RWPE2 (cell line): ENCODE measurements at regions not wholly inside any gene's neighbourhood (a gene's known extent, or its start where the extent isn't known, plus 50 kb on each side); places are given as distances from the start of the nearest gene placed in this dataset.

Experiments
- ATAC-seq: fragments of 200-7000 bp; cut with Tn5 transposase; 3 replicates; pipeline ENCODE4 v1.9.1; 2021; ENCODE audit warnings: low read depth
- DNase-seq: peaks from one replicate; pipeline ENCODE4 v3.0.0-alpha.2; 2020; ENCODE audit warnings: low spot score
- H3K27ac ChIP-seq: fragments of 450-650 bp; 2 replicates; pipeline ENCODE4 v1.5.1; 2017; ENCODE audit warnings: mild to moderate bottlenecking; ENCODE audit not compliant: poor library complexity, severe bottlenecking
- H3K27me3 ChIP-seq: fragments of 250-450 bp; sonication (Bioruptor Pico); 2 replicates; pipeline ENCODE4 v1.5.1; 2021; ENCODE audit warnings: mild to moderate bottlenecking, moderate library complexity; ENCODE audit not compliant: insufficient read depth, poor library complexity, severe bottlenecking
- H3K36me3 ChIP-seq: fragments of 250-450 bp; sonication (Bioruptor Pico); 2 replicates; pipeline ENCODE4 v1.5.1; 2020; ENCODE audit warnings: low read depth, mild to moderate bottlenecking, moderate library complexity
- H3K4me1 ChIP-seq: fragments of 250-450 bp; sonication (Bioruptor Pico); 2 replicates; pipeline ENCODE4 v1.5.1; 2021; ENCODE audit warnings: mild to moderate bottlenecking, moderate library complexity; ENCODE audit not compliant: insufficient read depth, poor library complexity, severe bottlenecking
- H3K4me3 ChIP-seq: fragments of 250-450 bp; sonication (Bioruptor Pico); 2 replicates; pipeline ENCODE4 v1.5.1; 2021; ENCODE audit warnings: mild to moderate bottlenecking, moderate library complexity; ENCODE audit not compliant: severe bottlenecking
- H3K9me3 ChIP-seq: fragments of 250-450 bp; sonication (Bioruptor Pico); 2 replicates; pipeline ENCODE4 v1.5.1; 2021; ENCODE audit warnings: mild to moderate bottlenecking, moderate library complexity; ENCODE audit not compliant: severe bottlenecking
- TF ChIP-seq, protein P1 (sequence below): fragments of 450-650 bp; IDR thresholded peaks from one replicate; pipeline ENCODE4 v1.5.1; 2017; ENCODE audit warnings: mild to moderate bottlenecking, moderate library complexity; ENCODE audit not compliant: poor library complexity, severe bottlenecking

DNA sequence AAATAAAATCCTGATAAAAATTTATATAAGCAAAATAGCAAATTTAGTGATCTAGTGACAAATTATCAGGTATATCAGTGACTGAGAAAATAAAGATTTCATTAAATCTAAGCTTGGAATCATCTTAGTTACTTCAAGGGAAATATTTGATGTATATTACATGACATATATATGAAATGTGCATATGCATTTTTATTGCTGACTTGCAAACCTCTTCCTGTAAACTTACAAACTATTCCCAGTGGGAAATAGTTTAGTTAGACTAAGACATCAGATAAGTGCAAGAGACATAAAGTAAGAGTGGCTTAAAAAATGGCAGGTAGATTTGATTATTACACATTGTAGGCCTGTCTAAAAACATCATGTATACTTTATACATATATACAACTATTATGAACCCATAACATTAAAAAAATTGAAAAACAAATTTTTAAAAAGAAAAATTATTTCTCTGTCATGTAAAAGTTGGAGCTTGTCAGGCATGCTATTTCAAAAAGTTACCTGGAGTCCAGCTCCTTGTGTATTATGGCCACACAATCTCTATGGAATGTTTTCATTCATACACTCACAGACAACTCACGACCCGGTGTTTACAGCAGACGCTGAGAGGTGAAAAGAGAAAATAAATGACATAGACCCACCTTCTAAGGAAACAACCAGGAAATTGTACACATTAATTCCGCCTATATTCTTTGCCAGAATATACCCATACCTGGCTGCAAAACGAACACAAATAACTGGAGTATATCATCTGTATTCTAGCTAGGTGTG is 724.5 kb downstream of the SLITRK6 start:
- H3K27ac ChIP-seq = no peak overlapping the region
- H3K9me3 ChIP-seq = no peaks in the 10 kb centered on the region
- no peak for DNase-seq
- H3K4me1 ChIP-seq = no peaks in the 10 kb centered on the region
- TF ChIP-seq, protein P1, sequence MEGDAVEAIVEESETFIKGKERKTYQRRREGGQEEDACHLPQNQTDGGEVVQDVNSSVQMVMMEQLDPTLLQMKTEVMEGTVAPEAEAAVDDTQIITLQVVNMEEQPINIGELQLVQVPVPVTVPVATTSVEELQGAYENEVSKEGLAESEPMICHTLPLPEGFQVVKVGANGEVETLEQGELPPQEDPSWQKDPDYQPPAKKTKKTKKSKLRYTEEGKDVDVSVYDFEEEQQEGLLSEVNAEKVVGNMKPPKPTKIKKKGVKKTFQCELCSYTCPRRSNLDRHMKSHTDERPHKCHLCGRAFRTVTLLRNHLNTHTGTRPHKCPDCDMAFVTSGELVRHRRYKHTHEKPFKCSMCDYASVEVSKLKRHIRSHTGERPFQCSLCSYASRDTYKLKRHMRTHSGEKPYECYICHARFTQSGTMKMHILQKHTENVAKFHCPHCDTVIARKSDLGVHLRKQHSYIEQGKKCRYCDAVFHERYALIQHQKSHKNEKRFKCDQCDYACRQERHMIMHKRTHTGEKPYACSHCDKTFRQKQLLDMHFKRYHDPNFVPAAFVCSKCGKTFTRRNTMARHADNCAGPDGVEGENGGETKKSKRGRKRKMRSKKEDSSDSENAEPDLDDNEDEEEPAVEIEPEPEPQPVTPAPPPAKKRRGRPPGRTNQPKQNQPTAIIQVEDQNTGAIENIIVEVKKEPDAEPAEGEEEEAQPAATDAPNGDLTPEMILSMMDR = no peak
- no peak for ATAC-seq
- H3K4me3 ChIP-seq = no peak overlapping the region
- no peaks in the 10 kb centered on the region for H3K36me3 ChIP-seq
- H3K27me3 ChIP-seq = no peaks in the 10 kb centered on the region

DNA sequence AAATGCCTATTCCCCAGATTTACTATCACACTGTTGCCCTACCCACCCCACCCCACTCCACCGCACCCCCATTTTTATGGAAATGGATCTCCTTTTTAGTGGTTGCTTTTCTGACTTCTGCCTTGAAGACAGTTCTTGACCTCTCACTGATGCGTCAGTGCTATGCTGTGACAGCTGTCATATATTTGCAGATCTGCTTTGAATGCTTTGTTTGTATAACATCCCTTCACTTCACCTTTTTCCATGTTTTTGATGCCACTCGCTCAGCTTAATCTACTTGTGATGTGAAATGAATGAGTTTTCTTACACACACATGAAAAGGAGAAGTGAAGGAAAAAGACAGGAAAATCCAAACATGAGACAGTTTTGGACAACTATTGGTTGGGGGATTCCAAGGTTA is 731.0 kb downstream of the SLITRK6 start:
- Histone ChIP-seq H3K27ac (no peak overlapping the region), H3K4me3 (no peak overlapping the region), H3K4me1 (no peaks in the 10 kb centered on the region), H3K27me3 (no peaks in the 10 kb centered on the region), H3K36me3 (no peaks in the 10 kb centered on the region), H3K9me3 (no peaks in the 10 kb centered on the region)
- TF ChIP-seq, protein P1 = no peak
- ATAC-seq (no peak), DNase-seq (no peak)

DNA sequence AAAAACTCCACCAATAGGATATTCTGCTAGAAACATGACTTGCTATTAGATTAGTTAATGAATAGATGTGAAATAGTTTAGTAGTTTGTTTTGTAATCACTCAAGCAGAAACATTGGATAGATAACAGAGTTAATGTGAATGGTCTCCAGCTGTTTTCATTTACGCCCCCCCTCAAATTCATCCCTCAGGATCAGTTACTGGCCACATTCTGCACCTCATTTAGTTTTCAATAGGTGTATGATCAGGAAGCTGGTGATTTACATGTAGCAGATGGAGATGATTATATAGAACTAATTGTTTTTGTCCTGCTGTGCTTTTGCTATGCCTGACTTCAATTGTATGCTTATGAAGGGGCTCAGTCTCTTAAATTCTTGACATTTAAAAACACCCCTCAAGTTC is 759.0 kb downstream of the SLITRK6 start:
- DNase-seq (no peak), ATAC-seq (no peak)
- Histone ChIP-seq H3K9me3 (no peaks in the 10 kb centered on the region), H3K27ac (no peak overlapping the region), H3K4me1 (no peaks in the 10 kb centered on the region), H3K27me3 (no peaks in the 10 kb centered on the region), H3K36me3 (no peaks in the 10 kb centered on the region), H3K4me3 (no peak overlapping the region)
- TF ChIP-seq, protein P1 = no peak

DNA sequence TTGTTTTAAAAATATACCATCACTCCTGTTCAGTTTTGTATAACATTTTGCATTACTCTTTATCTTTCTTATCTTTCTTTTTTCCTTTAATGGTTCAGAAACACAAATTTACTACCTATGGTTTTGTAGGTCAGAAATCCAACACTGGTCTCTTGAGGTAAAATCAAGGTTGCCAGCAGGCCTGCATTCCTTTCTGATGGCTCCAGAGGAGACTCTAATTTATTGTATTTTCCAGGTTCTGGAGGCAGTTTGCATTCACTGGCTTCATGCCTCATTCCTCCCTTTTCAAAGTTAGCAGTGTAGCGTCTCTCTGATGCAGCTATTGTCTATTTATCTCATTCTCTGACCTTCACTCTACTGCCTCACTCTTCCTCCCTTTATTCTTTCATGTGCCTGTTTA is 767.4 kb downstream of the SLITRK6 start:
- Histone ChIP-seq H3K27me3 (no peaks in the 10 kb centered on the region), H3K9me3 (no peaks in the 10 kb centered on the region), H3K4me1 (no peaks in the 10 kb centered on the region), H3K27ac (no peak overlapping the region), H3K4me3 (no peak overlapping the region), H3K36me3 (no peaks in the 10 kb centered on the region)
- ATAC-seq (no peak), DNase-seq (no peak)
- TF ChIP-seq, protein P1 = no peak

DNA sequence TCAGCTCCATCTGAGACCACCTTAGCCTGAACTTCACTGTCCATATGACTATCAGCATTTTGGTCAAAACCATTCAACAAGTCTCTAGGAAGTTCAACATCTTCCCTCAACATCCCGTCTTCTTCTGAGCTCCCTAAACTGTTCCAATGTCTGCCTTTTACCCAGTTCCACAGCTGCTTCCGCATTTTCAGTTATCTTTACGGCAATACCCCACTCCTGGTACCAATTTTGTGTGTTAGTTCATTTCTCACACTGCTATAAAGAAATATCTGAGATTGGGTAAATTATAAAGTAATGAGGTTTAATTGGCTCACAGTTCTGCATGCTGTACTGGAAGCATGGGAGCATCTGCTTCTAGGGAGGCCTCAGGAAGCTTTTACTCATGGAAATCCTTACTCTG is 771.2 kb downstream of the SLITRK6 start:
- TF ChIP-seq, protein P1 = no peak
- Histone ChIP-seq H3K9me3 (no peaks in the 10 kb centered on the region), H3K27me3 (no peaks in the 10 kb centered on the region), H3K36me3 (no peaks in the 10 kb centered on the region), H3K4me3 (no peak overlapping the region), H3K4me1 (no peaks in the 10 kb centered on the region), H3K27ac (no peak overlapping the region)
- ATAC-seq = no peak
- no peak for DNase-seq
